ENCODE measurements at regions not wholly inside any gene's neighbourhood (a gene's known extent, or its start where the extent isn't known, plus 50 kb on each side); places are given as distances from the start of the nearest gene placed in this dataset.

DNA sequence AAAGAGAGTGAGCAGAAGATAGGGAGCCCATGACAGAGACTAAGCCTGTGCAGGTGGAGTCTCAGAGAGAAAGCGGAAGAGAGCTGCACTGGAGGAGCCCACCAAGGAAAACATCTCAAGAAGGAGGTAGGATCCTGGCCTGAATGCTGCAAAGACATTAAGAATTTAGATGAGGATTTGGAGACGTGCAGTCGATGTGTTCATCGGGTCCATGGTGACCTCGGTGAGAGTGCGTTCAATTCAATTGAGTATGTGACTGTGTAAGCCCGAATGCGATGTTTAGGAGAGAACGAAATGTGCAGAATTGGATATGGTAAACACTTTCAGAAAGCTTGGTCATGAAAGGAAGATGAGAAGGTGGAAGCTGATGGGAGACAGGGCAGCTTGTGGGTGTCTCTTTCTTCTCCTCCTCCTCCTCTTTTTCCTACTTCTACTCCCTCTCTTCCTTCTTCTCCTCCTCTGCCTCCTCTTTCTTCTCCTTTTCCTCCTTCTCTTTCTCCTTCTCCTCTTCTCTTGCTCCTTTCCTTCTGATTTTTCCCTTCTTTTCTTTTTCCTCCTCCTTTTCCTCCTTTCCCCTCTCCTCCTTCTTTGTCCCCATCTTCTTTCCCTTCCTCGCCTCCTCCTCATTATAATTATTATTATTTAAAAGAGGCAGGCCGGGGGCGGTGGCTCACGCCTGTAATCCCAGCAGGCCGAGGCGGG is 276.0 kb downstream of the RPS24 start:
- 88 to 96% (median 90%) methylated on average over 15 of the region's 15 CpGs for WGBS, 3 donors
- Histone ChIP-seq H3K27me3 (no peaks in the 10 kb centered on the region), H3K27ac (no peak overlapping the region), H3K9me3 (no peaks in the 10 kb centered on the region), H3K4me1 (ENCODE audit: insufficient read depth) (no peaks in the 10 kb centered on the region), H3K36me3 (no peaks in the 10 kb centered on the region), H3K4me3 (no peak overlapping the region)
- DNase-seq = no peak
- TF ChIP-seq EP300 (IDR thresholded peaks at IDR 0.05) = no peak
- TF ChIP-seq, protein P1, sequence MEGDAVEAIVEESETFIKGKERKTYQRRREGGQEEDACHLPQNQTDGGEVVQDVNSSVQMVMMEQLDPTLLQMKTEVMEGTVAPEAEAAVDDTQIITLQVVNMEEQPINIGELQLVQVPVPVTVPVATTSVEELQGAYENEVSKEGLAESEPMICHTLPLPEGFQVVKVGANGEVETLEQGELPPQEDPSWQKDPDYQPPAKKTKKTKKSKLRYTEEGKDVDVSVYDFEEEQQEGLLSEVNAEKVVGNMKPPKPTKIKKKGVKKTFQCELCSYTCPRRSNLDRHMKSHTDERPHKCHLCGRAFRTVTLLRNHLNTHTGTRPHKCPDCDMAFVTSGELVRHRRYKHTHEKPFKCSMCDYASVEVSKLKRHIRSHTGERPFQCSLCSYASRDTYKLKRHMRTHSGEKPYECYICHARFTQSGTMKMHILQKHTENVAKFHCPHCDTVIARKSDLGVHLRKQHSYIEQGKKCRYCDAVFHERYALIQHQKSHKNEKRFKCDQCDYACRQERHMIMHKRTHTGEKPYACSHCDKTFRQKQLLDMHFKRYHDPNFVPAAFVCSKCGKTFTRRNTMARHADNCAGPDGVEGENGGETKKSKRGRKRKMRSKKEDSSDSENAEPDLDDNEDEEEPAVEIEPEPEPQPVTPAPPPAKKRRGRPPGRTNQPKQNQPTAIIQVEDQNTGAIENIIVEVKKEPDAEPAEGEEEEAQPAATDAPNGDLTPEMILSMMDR (IDR thresholded peaks at IDR 0.05) = no peak
- no peak for TF ChIP-seq POLR2A (IDR thresholded peaks at IDR 0.05)
- intact Hi-C loops (cut with DNase I) = loop anchor here in 3 of 4 donors (10.0 kb wide), 2 partner anchors 95 to 885 kb away; no protein-coding TSS in a partner anchor

DNA sequence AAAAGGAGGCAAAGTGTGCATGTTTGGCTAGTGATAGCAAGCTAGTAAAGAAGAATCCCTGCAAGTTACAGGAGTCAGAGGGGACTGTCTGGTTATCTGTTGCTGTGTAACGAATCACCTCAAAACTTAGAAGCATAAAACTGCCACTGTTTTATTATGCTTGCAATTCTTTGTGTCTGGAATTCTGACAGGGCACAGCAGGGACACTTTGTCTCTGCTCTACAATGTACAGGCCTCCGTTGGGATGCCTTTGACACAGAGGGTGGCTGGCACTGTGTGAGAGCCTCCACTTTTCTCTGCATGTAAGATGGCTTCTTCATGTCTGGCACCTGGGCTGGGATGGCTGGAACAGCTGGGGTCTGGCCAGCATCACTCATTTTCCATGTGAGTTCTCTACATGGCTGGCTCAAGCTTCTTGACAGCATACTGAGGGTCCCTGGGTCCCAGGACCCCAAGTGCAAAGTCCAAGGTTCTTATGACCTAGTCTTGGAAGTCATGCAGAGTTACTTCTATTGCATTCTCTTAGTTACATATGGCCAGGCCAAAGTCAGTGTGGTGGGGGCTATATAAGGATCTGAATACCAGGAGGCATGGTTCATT is 276.9 kb downstream of the RPS24 start:
- Histone ChIP-seq H3K9me3 (no peaks in the 10 kb centered on the region), H3K36me3 (no peaks in the 10 kb centered on the region), H3K27ac (no peak overlapping the region), H3K4me1 (ENCODE audit: insufficient read depth) (no peaks in the 10 kb centered on the region), H3K27me3 (no peaks in the 10 kb centered on the region), H3K4me3 (no peak overlapping the region)
- no peak for DNase-seq
- TF ChIP-seq POLR2A (IDR thresholded peaks at IDR 0.05) = no peak
- intact Hi-C loops (cut with DNase I) = no loop called here
- 87 to 93% (median 91%) methylated on average over 2 of the region's 2 CpGs for WGBS, 3 donors

DNA sequence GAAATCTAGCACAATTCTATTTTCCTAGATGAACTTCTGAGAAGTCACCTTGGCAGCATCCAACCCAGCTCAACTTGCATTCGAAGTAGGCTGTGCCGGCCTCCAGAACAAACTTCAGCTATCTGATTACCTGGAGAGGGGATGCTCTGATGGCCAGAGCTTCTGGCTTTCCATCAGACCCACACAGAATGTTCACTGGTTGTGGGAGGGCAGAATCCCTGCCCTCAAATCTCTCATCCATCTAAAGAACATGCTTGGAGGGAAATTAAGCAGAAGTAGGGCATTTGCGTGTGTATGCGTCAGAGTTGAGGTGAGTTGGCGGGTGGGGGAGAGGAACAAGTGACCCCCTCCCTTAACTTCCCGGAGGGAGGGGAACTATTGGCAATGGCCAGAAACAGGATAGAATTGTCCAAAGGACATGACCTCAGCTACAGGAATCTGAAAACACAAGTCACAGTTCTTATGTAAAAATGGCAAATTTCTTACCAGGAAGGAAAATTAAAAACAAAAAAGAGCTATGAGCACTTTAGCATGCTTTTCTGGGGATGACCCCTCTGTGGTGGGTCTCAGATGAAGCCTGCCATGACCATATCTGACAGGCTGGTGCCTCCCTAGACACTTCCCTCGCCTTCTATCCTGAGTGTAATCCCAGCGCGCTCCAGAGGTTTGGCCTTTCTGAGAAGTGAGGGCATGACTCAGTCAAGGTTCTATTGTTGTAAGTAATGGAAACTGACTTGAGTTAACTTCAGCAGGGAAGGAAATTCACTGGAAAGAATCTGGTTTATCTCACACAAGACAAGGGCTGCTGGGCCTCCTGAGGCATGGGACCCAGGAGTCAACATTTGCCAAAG is 278.8 kb downstream of the RPS24 start:
- H3K27me3 ChIP-seq = no peaks in the 10 kb centered on the region
- peak in 1 of 5 donors; percentile 1 for DNase-seq
- no peaks in the 10 kb centered on the region for H3K36me3 ChIP-seq
- 76 to 84% (median 77%) methylated on average over 9 of the region's 9 CpGs for WGBS, 3 donors
- peaks cover 9% of the 10 kb centered on the region for H3K4me1 ChIP-seq (ENCODE audit: insufficient read depth)
- intact Hi-C loops (cut with DNase I) = no loop called here
- H3K27ac ChIP-seq = no peak overlapping the region
- no peaks in the 10 kb centered on the region for H3K9me3 ChIP-seq
- no peak overlapping the region for H3K4me3 ChIP-seq
- TF ChIP-seq EP300 (IDR thresholded peaks at IDR 0.05) (no peak), POLR2A (IDR thresholded peaks at IDR 0.05) (no peak)
- TF ChIP-seq, protein P1 (IDR thresholded peaks at IDR 0.05) = no peak

DNA sequence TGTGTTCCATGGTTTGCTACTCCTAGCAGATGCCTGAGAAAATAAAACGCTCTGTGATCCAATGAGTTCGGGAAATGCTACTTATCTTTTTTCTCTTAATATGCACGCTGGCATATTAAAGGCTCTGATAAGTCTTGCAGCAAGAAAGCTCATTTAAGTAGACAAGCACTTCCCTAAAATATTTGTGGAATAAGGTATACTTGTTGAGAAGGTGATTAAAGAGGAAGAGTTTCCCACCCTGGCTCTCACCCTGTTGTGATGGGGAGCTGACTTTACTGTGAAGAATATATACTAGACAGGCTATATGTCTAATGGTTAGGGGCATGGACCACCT is 279.4 kb downstream of the RPS24 start:
- H3K27me3 ChIP-seq = no peaks in the 10 kb centered on the region
- no peak overlapping the region for H3K27ac ChIP-seq
- no peak for DNase-seq
- no peaks in the 10 kb centered on the region for H3K9me3 ChIP-seq
- intact Hi-C loops (cut with DNase I) = no loop called here
- H3K4me1 ChIP-seq (ENCODE audit: insufficient read depth) = peaks cover 9% of the 10 kb centered on the region
- no peak overlapping the region for H3K4me3 ChIP-seq
- no peaks in the 10 kb centered on the region for H3K36me3 ChIP-seq
- WGBS, 3 donors = 58 to 74% (median 66%) methylated on average over 3 of the region's 3 CpGs
- TF ChIP-seq, protein P1 (IDR thresholded peaks at IDR 0.05) = no peak
- TF ChIP-seq POLR2A (IDR thresholded peaks at IDR 0.05) = no peak
- no peak for TF ChIP-seq EP300 (IDR thresholded peaks at IDR 0.05)
